ENCODE measurements at regions not wholly inside any gene's neighbourhood (a gene's known extent, or its start where the extent isn't known, plus 50 kb on each side); places are given as distances from the start of the nearest gene placed in this dataset.
A peak's percentile ranks its signal among the peaks of the same experiment; 100 is the strongest.

DNA sequence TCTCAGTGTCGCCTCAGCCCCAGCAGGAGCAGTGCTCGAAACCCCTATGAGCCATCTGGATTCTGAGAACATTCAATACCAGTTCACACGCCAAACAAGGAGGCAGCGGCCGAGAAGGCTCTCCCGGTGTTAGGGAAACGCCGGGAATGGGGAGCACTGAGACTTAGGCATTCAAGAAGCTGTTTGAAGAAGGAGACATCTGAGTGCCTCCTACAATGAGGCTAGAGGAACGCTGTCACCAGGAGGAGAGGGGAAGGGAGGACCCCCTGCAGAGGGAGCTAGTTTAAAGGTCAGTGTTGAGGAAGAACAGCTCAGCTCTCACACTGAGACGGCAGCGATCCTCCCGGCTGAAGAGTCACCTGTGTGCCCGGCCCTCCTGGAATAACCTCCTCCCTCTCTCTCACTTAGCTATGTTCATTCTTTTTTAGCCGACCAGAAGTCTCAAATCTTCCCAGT lies 69.9 kb downstream of the SERPINA3 start:
- Histone ChIP-seq H3K4me1 (replicated peaks) (no peaks in the 10 kb centered on the region), H3K27me3 (replicated peaks; ENCODE audit: insufficient read depth) (no peaks in the 10 kb centered on the region), H3K4me3 (no peak overlapping the region), H3K9me3 (no peaks in the 10 kb centered on the region), H3K36me3 (no peaks in the 10 kb centered on the region), H3K27ac (no peak overlapping the region)
- WGBS, result 83% methylated on average over 13 of the region's 14 CpGs
- DNase-seq (ENCODE audit: low spot score), result no peak
- intact Hi-C loops (cut with DNase I), result no loop called here
- no peak for TF ChIP-seq POLR2AphosphoS5 (IDR thresholded peaks at IDR 0.05)
- TF ChIP-seq, protein P1, sequence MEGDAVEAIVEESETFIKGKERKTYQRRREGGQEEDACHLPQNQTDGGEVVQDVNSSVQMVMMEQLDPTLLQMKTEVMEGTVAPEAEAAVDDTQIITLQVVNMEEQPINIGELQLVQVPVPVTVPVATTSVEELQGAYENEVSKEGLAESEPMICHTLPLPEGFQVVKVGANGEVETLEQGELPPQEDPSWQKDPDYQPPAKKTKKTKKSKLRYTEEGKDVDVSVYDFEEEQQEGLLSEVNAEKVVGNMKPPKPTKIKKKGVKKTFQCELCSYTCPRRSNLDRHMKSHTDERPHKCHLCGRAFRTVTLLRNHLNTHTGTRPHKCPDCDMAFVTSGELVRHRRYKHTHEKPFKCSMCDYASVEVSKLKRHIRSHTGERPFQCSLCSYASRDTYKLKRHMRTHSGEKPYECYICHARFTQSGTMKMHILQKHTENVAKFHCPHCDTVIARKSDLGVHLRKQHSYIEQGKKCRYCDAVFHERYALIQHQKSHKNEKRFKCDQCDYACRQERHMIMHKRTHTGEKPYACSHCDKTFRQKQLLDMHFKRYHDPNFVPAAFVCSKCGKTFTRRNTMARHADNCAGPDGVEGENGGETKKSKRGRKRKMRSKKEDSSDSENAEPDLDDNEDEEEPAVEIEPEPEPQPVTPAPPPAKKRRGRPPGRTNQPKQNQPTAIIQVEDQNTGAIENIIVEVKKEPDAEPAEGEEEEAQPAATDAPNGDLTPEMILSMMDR (IDR thresholded peaks at IDR 0.05), result no peak
- no peak for TF ChIP-seq POLR2A (IDR thresholded peaks at IDR 0.05)

DNA sequence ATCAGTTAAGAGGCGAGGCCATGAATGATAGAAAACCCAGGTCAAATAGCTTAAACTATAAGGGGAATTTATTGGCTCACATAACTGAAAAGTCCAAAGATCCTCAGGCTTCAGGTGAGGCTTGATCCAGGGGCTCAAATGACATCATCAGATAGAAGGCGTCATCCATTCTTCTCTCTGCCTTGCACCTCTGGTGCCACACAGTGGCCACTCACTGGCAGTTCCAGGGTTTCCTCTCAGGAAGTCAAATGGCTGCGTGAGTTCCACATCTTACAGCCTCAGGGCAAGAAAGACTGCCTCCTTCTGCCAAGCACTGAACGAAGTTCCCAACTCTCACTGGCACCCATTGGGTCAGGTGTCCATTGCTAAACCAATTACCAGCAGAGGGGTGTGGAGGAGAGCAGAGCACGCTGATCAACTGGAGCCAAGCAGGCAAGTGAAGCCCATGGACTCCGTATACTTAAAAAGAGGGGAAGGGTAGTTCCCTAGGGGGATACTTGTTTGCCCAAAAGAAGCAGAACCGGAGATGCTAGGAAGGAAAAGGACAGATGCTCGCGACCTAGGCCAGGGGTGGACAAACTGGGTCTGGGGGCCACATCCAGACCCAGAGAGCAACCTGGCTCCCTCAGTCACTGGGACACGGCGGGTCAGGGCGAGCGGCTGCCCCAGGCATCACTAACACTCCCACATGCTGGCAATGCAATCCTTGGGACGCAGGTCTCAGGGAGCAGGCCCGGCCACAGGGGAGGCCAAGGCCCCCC lies 69.3 kb downstream of the SERPINA3 start:
- peak; percentile 13 for DNase-seq (ENCODE audit: low spot score)
- 81% methylated on average over 13 of the region's 15 CpGs for WGBS

DNA sequence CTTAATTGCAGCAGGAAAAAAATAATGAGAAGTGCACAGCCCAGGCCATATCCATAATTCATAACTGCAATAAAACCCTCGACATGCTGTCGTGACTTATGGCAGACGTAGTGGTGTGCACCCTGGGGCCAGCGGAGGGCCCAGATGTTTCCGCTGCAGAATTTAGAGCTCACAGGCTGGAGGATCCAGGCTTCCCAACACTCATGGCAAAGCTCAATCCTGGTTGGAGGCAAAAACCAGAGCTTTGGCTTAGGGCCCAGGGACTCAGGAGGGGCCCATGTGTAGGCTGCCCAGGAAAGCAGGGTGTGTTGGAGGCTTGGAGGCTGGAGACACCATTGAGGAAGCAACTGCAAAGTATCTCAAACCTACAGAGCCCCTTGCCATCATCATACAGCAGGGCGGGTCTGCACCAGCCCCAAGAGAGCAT lies 68.7 kb downstream of the SERPINA3 start:
- H3K36me3 ChIP-seq, result no peaks in the 10 kb centered on the region
- TF ChIP-seq, protein P1 (IDR thresholded peaks at IDR 0.05), result no peak
- no peak for TF ChIP-seq POLR2AphosphoS5 (IDR thresholded peaks at IDR 0.05)
- TF ChIP-seq POLR2A (IDR thresholded peaks at IDR 0.05), result no peak
- no peaks in the 10 kb centered on the region for H3K9me3 ChIP-seq
- no peaks in the 10 kb centered on the region for H3K4me1 ChIP-seq (replicated peaks)
- H3K4me3 ChIP-seq, result no peak overlapping the region
- H3K27me3 ChIP-seq (replicated peaks; ENCODE audit: insufficient read depth), result no peaks in the 10 kb centered on the region
- intact Hi-C loops (cut with DNase I), result no loop called here
- no peak overlapping the region for H3K27ac ChIP-seq
- whole genome bisulfite sequencing, result 72% methylated on average over 6 of the region's 6 CpGs
- DNase-seq (ENCODE audit: low spot score), result no peak

More for the DNA sequence above, 69.3 kb downstream of the SERPINA3 start:
- no peaks in the 10 kb centered on the region for H3K36me3 ChIP-seq
- H3K27ac ChIP-seq, result no peak overlapping the region
- TF ChIP-seq, protein P1 (IDR thresholded peaks at IDR 0.05), result peak in 2 of 4 experiments; percentile 43 to 50
- no peak for TF ChIP-seq POLR2A (IDR thresholded peaks at IDR 0.05)
- H3K4me1 ChIP-seq (replicated peaks), result no peaks in the 10 kb centered on the region
- intact Hi-C loops (cut with DNase I), result no loop called here
- H3K9me3 ChIP-seq, result no peaks in the 10 kb centered on the region
- H3K27me3 ChIP-seq (replicated peaks; ENCODE audit: insufficient read depth), result no peaks in the 10 kb centered on the region
- no peak overlapping the region for H3K4me3 ChIP-seq

- Histone ChIP-seq H3K4me1 (replicated peaks) (no peaks in the 10 kb centered on the region), H3K27me3 (replicated peaks; ENCODE audit: insufficient read depth) (no peaks in the 10 kb centered on the region), H3K4me3 (no peak overlapping the region), H3K27ac (no peak overlapping the region), H3K9me3 (no peaks in the 10 kb centered on the region), H3K36me3 (no peaks in the 10 kb centered on the region)
- TF ChIP-seq POLR2AphosphoS5 (IDR thresholded peaks at IDR 0.05), result no peak
- no peak for TF ChIP-seq POLR2A (IDR thresholded peaks at IDR 0.05)
- TF ChIP-seq, protein P1 (IDR thresholded peaks at IDR 0.05), result no peak
- DNase-seq (ENCODE audit: low spot score), result no peak
- WGBS, result 81% methylated on average over 19 of the region's 19 CpGs
- intact Hi-C loops (cut with DNase I), result no loop called here
Observed at GRCh38 chr14:94679937-94680861, 68.0 kb downstream of the SERPINA3 start.
